ENCODE measurements at regions not wholly inside any gene's neighbourhood (a gene's known extent, or its start where the extent isn't known, plus 50 kb on each side); places are given as distances from the start of the nearest gene placed in this dataset.
"Not testable (repeated sequence)": the region's sequence is repeated elsewhere in the genome, so short reads cannot be mapped to it uniquely, and the experiment has no call there.

- no peak for DNase-seq
Measured at GRCh38 chr5:17895288-17896033, 261.2 kb downstream of the TAF11L14 start.

- DNase-seq, result peak; percentile 61
Measured at GRCh38 chr5:17896605-17897004, 262.3 kb downstream of the TAF11L14 start.

GRCh38 chr5:17897776-17898175 is 263.5 kb downstream of the TAF11L14 start:
- DNase-seq, result no peak

GRCh38 chr5:17898766-17899165 is 264.5 kb downstream of the TAF11L14 start:
- no peak for DNase-seq

GRCh38 chr5:17907094-17907493 is 272.8 kb downstream of the TAF11L14 start:
- DNase-seq, result peak; percentile 20

GRCh38 chr5:17910318-17910717 is 276.1 kb downstream of the TAF11L14 start:
- DNase-seq, result no peak

- DNase-seq, result no peak
Measured at GRCh38 chr5:17912794-17913193, 278.5 kb downstream of the TAF11L14 start.

GRCh38 chr5:17916446-17916845 is 282.2 kb downstream of the TAF11L14 start:
- no peak for DNase-seq

GRCh38 chr5:17917465-17917864 is 283.2 kb downstream of the TAF11L14 start:
- no peak for DNase-seq

GRCh38 chr5:17918373-17919104 is 284.3 kb downstream of the TAF11L14 start:
- DNase-seq, result peak; percentile 72

GRCh38 chr5:17925276-17925675 is 291.0 kb downstream of the TAF11L14 start:
- no peak for DNase-seq

GRCh38 chr5:17928581-17928981 is 294.3 kb downstream of the TAF11L14 start:
- DNase-seq, result no peak

GRCh38 chr5:17929171-17929570 is 294.9 kb downstream of the TAF11L14 start:
- DNase-seq, result no peak

- no peak for DNase-seq
Measured at GRCh38 chr5:17930346-17930745, 296.1 kb downstream of the TAF11L14 start.

- DNase-seq, result no peak
Measured at GRCh38 chr5:17944046-17944445, 309.8 kb downstream of the TAF11L14 start.

GRCh38 chr5:17947029-17947428 is 312.8 kb downstream of the TAF11L14 start:
- DNase-seq, result no peak

- DNase-seq, result no peak
Measured at GRCh38 chr5:17951392-17952169, 317.3 kb downstream of the TAF11L14 start.

- no peak for DNase-seq
Measured at GRCh38 chr5:17952231-17952630, 318.0 kb downstream of the TAF11L14 start.

GRCh38 chr5:17964067-17964466 is 329.8 kb downstream of the TAF11L14 start:
- no peak for DNase-seq

GRCh38 chr5:17966640-17967402 is 332.6 kb downstream of the TAF11L14 start:
- no peak for DNase-seq

GRCh38 chr5:17976404-17976803 is 342.1 kb downstream of the TAF11L14 start:
- no peak for DNase-seq

GRCh38 chr5:17978954-17979353 is 344.7 kb downstream of the TAF11L14 start:
- no peak for DNase-seq

- not testable (repeated sequence) for DNase-seq
Measured at GRCh38 chr5:17982626-17983025, 348.4 kb downstream of the TAF11L14 start.

Measured in fibroblast of skin of scalp (primary cell).